NCI-H748 (cell line): ENCODE measurements at regions not wholly inside any gene's neighbourhood (a gene's known extent, or its start where the extent isn't known, plus 50 kb on each side); places are given as distances from the start of the nearest gene placed in this dataset.

Source experiments
- DNase-seq: peaks from one replicate; lab custom pipeline; 2025; ENCODE audit not compliant: unreplicated experiment; lab: John Stamatoyannopoulos, UW

GRCh38 chr9:104022083-104022482 lies 72.0 kb upstream of the SMC2 start:
- DNase-seq, result no peak

DNA sequence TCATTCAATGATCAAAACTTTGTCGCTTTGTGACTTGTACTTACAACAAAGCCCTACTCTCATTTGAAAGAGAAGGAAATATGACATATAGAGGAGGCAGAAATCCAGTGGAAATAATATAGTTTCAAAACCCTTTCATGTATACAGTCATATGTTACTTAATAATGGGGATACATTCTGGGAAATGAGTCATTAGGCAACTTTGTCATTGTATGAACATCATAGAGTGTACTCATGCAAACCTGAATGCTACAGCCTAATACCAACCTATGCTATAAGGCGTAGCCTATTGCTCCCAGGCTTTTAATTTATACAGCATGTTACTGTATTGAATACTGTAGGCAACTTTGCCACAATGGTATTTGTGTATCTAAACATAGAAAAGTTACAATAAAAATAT lies 69.0 kb upstream of the SMC2 start:
- no peak for DNase-seq

DNA sequence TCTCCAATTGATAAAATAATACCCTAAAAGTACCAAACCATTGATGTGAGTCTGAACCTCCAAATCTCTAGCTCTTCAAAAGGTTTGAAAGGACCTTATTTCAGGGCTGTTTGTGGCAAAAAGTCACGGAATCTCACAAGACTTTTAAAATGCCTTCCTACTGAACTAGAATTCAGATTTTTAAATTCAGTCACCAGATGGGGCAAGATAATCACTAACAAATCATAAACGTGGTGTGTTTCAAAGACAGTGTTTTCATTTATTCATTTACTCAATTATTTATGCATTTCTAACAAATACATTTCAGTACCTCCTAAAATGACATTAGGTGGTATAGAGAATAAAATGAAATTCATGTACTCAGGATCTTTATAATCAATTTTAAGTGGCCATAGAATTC lies 68.2 kb upstream of the SMC2 start:
- no peak for DNase-seq

DNA sequence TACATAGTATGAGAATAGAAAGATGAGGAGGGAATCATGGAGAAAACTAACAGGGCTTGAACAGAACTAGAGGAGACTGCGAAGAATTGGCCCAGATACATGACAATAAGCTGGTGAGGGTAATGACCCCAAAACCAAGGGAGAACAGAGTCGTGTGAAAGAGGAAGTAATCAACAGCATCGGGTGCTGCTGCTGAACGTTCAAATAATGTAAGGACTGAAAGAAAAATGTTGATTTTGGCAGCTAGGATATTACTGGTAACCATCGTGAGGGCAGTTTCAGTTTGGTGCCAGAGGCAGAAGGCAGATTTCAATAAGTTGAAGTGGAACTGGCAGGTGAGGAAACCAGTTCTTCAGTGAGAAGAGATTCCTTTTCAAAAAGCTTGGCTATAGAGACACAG lies 66.8 kb upstream of the SMC2 start:
- no peak for DNase-seq

DNA sequence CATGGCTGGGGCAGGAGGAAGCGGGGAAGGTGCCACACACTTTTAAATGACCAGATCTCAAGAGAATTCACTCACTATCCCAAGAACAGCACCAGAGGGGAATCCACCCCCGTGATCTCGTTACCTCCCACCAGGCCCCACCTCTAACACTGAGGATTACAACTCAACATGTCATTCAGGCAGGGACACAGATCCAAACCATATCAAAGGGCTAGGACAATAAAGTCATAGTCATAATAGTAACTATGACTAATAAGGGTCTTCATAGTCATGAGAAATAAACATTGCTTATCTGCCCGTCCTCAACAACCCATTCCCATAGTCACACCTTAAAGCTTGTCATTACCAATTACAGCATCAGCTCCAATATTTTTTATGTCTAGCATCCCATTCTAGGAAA lies 65.3 kb upstream of the SMC2 start:
- DNase-seq, result no peak
